RWPE1 (cell line): ENCODE measurements at regions not wholly inside any gene's neighbourhood (a gene's known extent, or its start where the extent isn't known, plus 50 kb on each side); places are given as distances from the start of the nearest gene placed in this dataset.

Experiments used
- CTCF ChIA-PET: fragments of 350-600 bp; sonication (Branson Sonifier 250); formaldehyde crosslinking; extraction: SDS; loops from one replicate; lab custom pipeline; 2021; lab: Yijun Ruan, JAX
- POLR2A ChIA-PET: fragments of 400-600 bp; formaldehyde crosslinking; extraction: SDS; loops from one replicate; lab custom pipeline; 2020; ENCODE audit warnings: antibody characterized with exemption; ENCODE audit not compliant: low non-redundant PET; lab: Yijun Ruan, JAX
- DNase-seq: peaks from one replicate; pipeline ENCODE4 v3.0.0; 2012; ENCODE audit warnings: low spot score
- H3K27ac ChIP-seq: fragments of 450-650 bp; 2 replicates; pipeline ENCODE4 v1.5.1; 2017
- TF ChIP-seq, protein P1 (sequence below): fragments of 450-650 bp; conservative IDR thresholded peaks from 2 replicates; pipeline ENCODE4 v1.5.1; 2017; ENCODE audit warnings: low read depth, mild to moderate bottlenecking

DNA sequence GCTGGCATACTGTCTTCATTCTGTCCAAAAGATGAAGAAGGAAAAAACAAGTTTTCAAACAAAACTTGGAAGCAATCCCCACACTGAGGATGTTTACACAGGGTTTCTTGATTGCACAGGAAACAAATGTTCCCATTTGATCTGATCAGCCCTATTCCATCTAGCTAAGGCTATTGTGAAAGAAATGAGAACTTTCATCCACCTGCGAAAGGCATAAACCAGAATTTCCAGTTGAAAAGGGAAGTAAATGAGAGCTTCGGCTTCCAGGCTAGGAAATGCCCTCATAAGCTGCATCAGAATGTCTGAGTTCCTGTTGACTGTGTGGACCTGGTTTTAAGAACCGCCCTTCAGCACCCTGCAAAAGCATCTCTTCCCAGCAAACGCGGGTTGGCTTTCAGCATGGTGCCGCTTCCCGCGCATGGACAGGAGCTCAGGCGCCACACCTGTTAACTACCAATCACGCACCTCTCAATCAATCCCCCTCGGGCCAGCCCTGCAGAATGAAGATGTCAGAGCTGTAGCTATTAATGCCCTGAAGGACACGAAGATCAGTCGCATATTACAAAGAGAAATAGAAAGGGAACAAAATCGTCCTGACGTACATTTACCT, 850.4 kb downstream of the GALR1 start:
- no peak for DNase-seq
- no peak overlapping the region for H3K27ac ChIP-seq
- ChIA-PET CTCF (no interaction called here), POLR2A (no interaction called here)
- TF ChIP-seq, protein P1, sequence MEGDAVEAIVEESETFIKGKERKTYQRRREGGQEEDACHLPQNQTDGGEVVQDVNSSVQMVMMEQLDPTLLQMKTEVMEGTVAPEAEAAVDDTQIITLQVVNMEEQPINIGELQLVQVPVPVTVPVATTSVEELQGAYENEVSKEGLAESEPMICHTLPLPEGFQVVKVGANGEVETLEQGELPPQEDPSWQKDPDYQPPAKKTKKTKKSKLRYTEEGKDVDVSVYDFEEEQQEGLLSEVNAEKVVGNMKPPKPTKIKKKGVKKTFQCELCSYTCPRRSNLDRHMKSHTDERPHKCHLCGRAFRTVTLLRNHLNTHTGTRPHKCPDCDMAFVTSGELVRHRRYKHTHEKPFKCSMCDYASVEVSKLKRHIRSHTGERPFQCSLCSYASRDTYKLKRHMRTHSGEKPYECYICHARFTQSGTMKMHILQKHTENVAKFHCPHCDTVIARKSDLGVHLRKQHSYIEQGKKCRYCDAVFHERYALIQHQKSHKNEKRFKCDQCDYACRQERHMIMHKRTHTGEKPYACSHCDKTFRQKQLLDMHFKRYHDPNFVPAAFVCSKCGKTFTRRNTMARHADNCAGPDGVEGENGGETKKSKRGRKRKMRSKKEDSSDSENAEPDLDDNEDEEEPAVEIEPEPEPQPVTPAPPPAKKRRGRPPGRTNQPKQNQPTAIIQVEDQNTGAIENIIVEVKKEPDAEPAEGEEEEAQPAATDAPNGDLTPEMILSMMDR: no peak

DNA sequence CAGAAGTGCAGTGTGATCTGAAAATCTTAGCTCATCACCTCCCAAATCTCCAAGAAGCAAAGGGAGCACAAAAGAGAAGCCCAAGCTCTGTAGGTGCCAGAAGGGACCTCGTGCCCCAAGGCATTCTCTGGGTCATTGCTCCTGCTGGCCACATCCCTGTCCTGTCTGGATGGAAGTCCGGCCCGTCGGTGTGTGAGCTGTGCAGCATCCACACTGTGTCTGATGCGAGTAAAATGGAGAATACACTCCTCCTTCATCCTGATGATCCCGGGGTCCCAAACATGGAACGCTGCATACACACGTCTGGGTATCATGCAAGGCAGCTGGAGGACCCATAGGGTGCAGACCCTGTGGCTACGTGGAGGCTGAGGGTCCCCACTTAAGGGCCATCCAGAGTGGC, 851.4 kb downstream of the GALR1 start:
- ChIA-PET POLR2A (no interaction called here), CTCF (no interaction called here)
- DNase-seq: no peak
- H3K27ac ChIP-seq: no peak overlapping the region
- TF ChIP-seq, protein P1: no peak

DNA sequence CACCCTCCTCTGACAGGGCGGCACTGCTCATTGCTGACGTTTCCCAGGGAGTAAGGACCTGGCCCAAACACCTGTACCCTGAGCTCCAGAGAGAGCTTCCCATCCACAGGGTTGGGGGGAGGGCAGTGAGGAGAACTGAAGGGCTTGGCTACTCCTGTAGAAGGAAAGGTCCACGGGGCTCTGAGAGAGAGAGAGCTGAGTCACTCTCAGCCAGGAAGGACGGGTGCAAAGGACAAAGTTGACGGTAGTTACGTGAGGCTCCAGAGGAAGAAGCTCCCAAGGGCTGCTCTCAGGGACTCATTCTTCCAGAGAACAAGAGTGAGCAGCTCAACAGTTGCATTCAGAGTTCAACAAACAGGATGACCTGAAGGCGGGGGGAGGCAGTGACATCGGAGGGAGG, 852.5 kb downstream of the GALR1 start:
- no peak for DNase-seq
- ChIA-PET CTCF (no interaction called here), POLR2A (no interaction called here)
- TF ChIP-seq, protein P1: no peak
- H3K27ac ChIP-seq: no peak overlapping the region

DNA sequence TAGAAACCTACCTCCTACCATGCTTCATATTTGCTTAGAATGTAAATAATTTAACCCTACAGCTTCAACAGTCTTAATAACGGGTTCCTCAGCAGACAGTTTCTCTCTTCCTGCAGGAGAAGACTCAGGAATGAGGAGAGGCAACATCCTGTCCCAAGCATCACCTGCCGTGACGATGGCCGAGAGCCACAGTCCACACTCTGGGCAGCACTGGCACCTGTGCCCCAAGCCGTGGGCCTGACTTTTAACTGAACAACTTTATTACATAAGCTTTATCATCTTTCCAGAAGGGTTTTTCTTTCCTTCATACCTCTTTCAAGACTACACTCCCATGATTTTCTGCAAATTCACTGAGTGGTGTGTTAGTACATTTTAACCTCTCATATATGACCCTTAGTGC, 856.0 kb downstream of the GALR1 start:
- DNase-seq: no peak
- ChIA-PET POLR2A (no interaction called here), CTCF (no interaction called here)
- H3K27ac ChIP-seq: no peak overlapping the region
- TF ChIP-seq, protein P1: no peak

DNA sequence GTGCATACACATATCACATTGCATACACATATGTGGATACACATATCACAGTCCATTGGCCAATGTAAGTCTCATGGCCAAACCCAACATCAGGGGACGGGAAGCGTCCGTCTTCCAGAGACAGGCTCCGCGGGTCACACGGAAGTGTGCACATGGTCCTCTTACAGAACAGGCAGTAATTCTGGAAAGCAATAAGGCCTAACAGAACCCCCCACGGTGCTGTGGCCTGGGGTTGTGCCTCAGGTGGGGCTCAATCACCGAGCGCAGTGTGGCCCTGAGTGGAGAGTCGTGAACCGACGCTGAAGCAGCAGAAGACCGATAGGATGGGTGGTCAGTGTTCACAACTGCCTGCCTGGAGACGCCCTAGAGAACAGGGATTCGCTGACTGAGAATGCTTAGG, 857.3 kb downstream of the GALR1 start:
- TF ChIP-seq, protein P1: no peak
- ChIA-PET CTCF (no interaction called here), POLR2A (no interaction called here)
- H3K27ac ChIP-seq: no peak overlapping the region
- no peak for DNase-seq

DNA sequence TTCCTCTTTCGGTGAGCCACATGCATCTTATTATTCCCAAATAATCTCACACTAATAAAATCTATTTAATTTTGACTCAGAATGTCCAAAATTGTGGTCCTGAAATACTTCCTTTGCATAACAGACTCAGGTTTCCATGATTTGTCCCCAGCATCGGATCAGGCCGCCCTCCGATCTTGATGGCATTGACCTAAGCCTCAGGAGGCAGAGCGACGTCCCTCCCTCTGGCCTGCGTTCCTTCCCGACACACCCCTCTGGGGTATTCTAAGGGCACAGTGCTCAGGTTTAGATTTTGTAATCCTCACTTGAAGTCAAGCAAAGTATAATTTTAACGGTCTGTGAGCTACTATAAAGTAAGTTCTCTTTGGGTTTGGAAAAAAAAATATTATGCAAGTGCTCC, 857.7 kb downstream of the GALR1 start:
- H3K27ac ChIP-seq: no peak overlapping the region
- CTCF ChIA-PET: no interaction called here
- TF ChIP-seq, protein P1: no peak
- POLR2A ChIA-PET: no interaction called here
- DNase-seq: no peak
